Endothelial cell (in vitro differentiated cells): ENCODE measurements at regions not wholly inside any gene's neighbourhood (a gene's known extent, or its start where the extent isn't known, plus 50 kb on each side); places are given as distances from the start of the nearest gene placed in this dataset.
A peak's percentile ranks its signal among the peaks of the same experiment; 100 is the strongest.

Experiments used
- DNase-seq: peaks from one replicate; pipeline ENCODE4 v3.0.0; 2021; ENCODE audit warnings: low spot score
- H3K27ac Mint-ChIP-seq: one replicate; pipeline ENCODE4 v1.8.0; 2021; ENCODE audit warnings: mixed read lengths, inconsistent platforms; ENCODE audit not compliant: unreplicated experiment
- H3K27me3 Mint-ChIP-seq: one replicate; pipeline ENCODE4 v1.8.0; 2021; ENCODE audit warnings: mild to moderate bottlenecking, moderate library complexity, mixed read lengths, inconsistent platforms; ENCODE audit not compliant: unreplicated experiment
- H3K36me3 Mint-ChIP-seq: one replicate; pipeline ENCODE4 v1.8.0; 2021; ENCODE audit warnings: mild to moderate bottlenecking, low read depth, mixed read lengths, inconsistent platforms; ENCODE audit not compliant: unreplicated experiment
- H3K4me1 Mint-ChIP-seq: one replicate; pipeline ENCODE4 v1.8.0; 2021; ENCODE audit warnings: mild to moderate bottlenecking, mixed read lengths, inconsistent platforms; ENCODE audit not compliant: unreplicated experiment
- H3K4me3 Mint-ChIP-seq: one replicate; pipeline ENCODE4 v1.8.0; 2021; ENCODE audit warnings: mild to moderate bottlenecking, mixed read lengths, inconsistent platforms; ENCODE audit not compliant: unreplicated experiment
- H3K9me3 Mint-ChIP-seq: one replicate; pipeline ENCODE4 v1.8.0; 2021; ENCODE audit warnings: mixed read lengths, inconsistent platforms; ENCODE audit not compliant: unreplicated experiment
- CTCF ChIP-seq: fragments of 200-600 bp; sonication (generic); IDR thresholded peaks from one replicate; pipeline ENCODE4 v1.5.0; 2021; ENCODE audit warnings: antibody characterized with exemption; ENCODE audit not compliant: unreplicated experiment

GRCh38 chr1:39085174-39085573 lies 59.0 kb downstream of the NDUFS5 start:
- peaks cover 18% of the 10 kb centered on the region for H3K27me3 Mint-ChIP-seq

GRCh38 chr1:39086386-39086785 lies 60.2 kb downstream of the NDUFS5 start:
- no peaks in the 10 kb centered on the region for H3K9me3 Mint-ChIP-seq
- no peak for TF ChIP-seq CTCF
- no peak overlapping the region for H3K27ac Mint-ChIP-seq
- DNase-seq = no peak
- peaks cover 12% of the 10 kb centered on the region for H3K27me3 Mint-ChIP-seq
- peaks cover 19% of the 10 kb centered on the region for H3K4me1 Mint-ChIP-seq
- H3K36me3 Mint-ChIP-seq = no peaks in the 10 kb centered on the region
- no peak overlapping the region for H3K4me3 Mint-ChIP-seq

More at GRCh38 chr1:39085174-39085573, 59.0 kb downstream of the NDUFS5 start:
- H3K4me1 Mint-ChIP-seq = peaks cover 15% of the 10 kb centered on the region
- H3K36me3 Mint-ChIP-seq = no peaks in the 10 kb centered on the region
- no peak for DNase-seq
- no peak for TF ChIP-seq CTCF
- H3K9me3 Mint-ChIP-seq = no peaks in the 10 kb centered on the region
- no peak overlapping the region for H3K27ac Mint-ChIP-seq
- H3K4me3 Mint-ChIP-seq = no peak overlapping the region

- H3K4me3 Mint-ChIP-seq = no peak overlapping the region
- H3K27me3 Mint-ChIP-seq = peaks cover 11% of the 10 kb centered on the region
- H3K4me1 Mint-ChIP-seq = peaks cover 19% of the 10 kb centered on the region
- no peak overlapping the region for H3K27ac Mint-ChIP-seq
- no peaks in the 10 kb centered on the region for H3K36me3 Mint-ChIP-seq
- no peak for TF ChIP-seq CTCF
- H3K9me3 Mint-ChIP-seq = no peaks in the 10 kb centered on the region
- no peak for DNase-seq
Measured at GRCh38 chr1:39086865-39087409, 60.8 kb downstream of the NDUFS5 start.

GRCh38 chr1:39087435-39087834 lies 61.3 kb downstream of the NDUFS5 start:
- Mint-ChIP-seq H3K9me3 (no peaks in the 10 kb centered on the region), H3K27me3 (peaks cover 8% of the 10 kb centered on the region), H3K4me3 (peak overlapping the region; percentile 12), H3K4me1 (peaks cover 17% of the 10 kb centered on the region), H3K36me3 (no peaks in the 10 kb centered on the region), H3K27ac (no peak overlapping the region)
- DNase-seq = no peak
- TF ChIP-seq CTCF = no peak

GRCh38 chr1:39088658-39089057 lies 62.5 kb downstream of the NDUFS5 start:
- peaks cover 9% of the 10 kb centered on the region for H3K27me3 Mint-ChIP-seq
- no peak for TF ChIP-seq CTCF
- no peak for DNase-seq
- no peak overlapping the region for H3K4me3 Mint-ChIP-seq
- no peaks in the 10 kb centered on the region for H3K9me3 Mint-ChIP-seq
- H3K36me3 Mint-ChIP-seq = no peaks in the 10 kb centered on the region
- H3K27ac Mint-ChIP-seq = no peak overlapping the region
- H3K4me1 Mint-ChIP-seq = peaks cover 15% of the 10 kb centered on the region
